ENCODE measurements at regions not wholly inside any gene's neighbourhood (a gene's known extent, or its start where the extent isn't known, plus 50 kb on each side); places are given as distances from the start of the nearest gene placed in this dataset.
A peak's percentile ranks its signal among the peaks of the same experiment; 100 is the strongest.

DNA sequence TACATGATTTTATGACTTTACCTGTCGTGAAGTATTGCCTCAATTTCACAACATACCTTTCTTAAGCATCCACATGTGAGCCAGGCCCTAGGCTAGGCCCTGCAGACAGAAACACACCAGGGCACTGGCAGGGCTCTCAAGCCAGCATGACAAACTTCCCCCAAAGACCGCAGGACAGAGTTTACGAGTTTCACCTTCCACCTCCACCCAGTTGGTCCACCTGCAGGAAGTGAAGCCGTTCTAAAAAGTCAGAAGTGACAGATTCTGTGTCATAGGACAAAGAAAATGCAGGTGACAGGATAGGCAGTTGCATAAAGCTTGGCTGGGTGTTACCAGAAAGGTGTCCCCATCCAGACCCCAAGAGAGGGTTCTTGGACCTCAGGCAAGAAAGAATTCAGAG lies 382.3 kb downstream of the PCNX1 start:
- DNase-seq, result no peak
- no peak for ATAC-seq

- DNase-seq (no peak), ATAC-seq (no peak)
Measured at GRCh38 chr14:71290301-71290700, 383.0 kb downstream of the PCNX1 start.

- peak; percentile 41 for DNase-seq
- peak; percentile 99 for ATAC-seq
Measured at GRCh38 chr14:71290960-71291466, 383.8 kb downstream of the PCNX1 start.

GRCh38 chr14:71296184-71296583 lies 388.9 kb downstream of the PCNX1 start:
- DNase-seq (no peak), ATAC-seq (peak; percentile 9)

- ATAC-seq (no peak), DNase-seq (no peak)
Measured at GRCh38 chr14:71300566-71301330, 393.5 kb downstream of the PCNX1 start.

DNA sequence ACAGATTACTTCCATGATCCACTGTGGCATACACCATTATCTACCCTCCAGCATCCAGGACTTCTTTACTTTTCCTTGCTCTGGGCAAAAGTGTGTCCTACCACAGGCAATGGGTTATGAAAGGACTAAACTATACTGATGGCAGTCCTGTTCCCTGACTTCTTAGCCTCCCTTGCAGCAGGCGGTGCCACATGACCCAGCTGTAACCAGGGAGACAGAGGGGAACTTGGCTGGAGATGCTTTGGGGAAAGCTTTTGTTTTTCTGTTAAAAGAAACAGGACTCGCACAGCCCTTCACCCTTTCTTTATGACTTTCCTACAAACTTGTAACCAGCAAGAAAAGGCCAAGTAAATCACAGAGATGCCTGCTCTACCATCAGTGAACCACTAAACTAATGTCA lies 394.4 kb downstream of the PCNX1 start:
- ATAC-seq, result no peak
- DNase-seq, result no peak

DNA sequence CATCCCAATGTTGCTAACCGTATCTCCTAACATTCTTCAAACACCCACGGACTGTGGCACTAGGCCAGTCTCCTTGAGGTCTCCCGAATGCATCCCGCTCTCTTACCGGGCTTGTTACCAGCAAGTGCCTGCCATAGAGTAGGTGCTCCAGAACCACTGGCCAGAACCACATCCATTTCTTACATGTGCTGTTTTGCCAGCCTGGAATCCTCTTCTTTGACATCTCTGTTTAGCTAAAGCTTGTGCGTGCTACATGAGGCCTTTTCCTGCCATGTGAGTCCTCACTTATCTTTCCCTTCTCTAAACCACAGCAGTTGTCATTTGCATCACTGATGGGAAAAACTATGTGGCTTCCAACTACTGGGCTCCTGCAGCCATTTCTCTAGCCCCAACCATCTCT lies 397.4 kb downstream of the PCNX1 start:
- no peak for ATAC-seq

GRCh38 chr14:71308671-71309070 lies 401.4 kb downstream of the PCNX1 start:
- DNase-seq, result no peak
- ATAC-seq, result no peak

More for the DNA sequence above, 397.4 kb downstream of the PCNX1 start:
- DNase-seq, result no peak

GRCh38 chr14:71309756-71310155 lies 402.5 kb downstream of the PCNX1 start:
- DNase-seq, result no peak
- no peak for ATAC-seq

DNA sequence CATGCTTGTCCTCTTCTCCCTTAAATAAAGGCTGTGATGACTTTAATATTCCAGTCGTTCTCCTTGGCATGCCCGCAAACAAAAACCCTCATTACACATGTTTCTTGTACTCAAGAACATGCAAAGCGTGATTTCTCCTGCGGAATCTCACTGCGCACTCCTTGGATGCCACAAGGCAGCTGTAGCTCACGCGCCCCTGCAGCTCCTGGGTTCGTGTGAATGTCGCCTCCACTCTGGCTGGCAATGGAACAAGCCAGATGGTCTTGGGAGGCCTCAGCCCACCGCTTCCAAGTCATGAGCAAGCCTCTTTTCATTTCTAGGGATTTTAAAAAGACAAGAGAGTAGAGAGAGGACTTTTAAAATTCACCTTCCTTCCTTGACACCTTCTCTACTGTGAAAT lies 403.8 kb downstream of the PCNX1 start:
- DNase-seq (no peak), ATAC-seq (no peak)

- DNase-seq (no peak), ATAC-seq (no peak)
Measured at GRCh38 chr14:71314717-71315116, 407.5 kb downstream of the PCNX1 start.

DNA sequence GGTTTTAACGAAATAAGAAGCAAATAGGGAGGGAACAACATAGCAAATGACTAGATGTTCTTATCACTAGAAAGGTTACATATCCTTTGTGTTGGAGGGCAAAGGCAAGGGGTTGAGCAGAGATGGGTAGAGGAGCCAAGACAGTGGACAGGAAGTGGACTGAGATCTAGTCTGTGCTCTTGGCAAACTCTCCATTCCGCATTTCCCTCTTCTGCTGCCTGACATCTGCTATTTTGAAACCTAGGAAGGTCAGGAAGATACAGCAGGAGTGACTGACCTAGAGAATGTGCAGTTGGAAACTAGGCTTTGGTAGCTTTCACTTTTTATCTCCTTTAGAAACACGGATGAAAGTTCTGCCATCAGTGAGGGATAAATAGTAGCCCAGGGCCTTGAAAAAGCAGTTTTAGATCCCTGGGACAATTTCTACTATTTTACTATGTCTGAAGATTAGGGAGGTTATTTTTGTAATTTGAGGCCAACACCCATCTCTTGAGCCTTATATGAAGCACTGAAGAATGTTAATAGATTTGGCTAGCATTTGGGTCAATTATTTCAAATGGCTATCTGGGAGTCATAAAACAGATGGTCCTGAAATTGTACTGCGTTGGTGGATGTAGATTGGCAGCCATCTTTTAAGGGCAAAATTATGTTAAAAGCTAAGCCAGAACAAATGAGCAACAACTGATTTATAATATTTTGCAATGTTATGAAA lies 410.3 kb downstream of the PCNX1 start:
- DNase-seq, result no peak
- no peak for ATAC-seq

DNA sequence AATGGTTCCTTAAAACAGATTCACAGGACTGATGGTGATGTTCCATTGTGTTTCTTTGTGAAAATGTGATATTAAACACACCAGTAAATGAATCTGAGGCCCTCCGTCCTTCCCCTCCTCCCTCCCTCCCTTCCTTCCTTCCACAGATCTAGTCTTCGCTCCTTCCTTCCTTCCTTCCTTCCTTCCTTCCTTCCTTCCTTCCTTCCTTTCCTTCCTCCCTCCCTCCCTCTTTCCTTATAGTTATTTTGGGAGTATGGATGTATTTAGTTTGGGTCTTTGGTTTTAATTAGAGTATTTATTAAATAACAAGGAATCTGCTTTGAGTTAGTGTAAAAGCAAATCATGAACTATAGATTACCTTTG lies 410.8 kb downstream of the PCNX1 start:
- ATAC-seq, result no peak
- no peak for DNase-seq

DNA sequence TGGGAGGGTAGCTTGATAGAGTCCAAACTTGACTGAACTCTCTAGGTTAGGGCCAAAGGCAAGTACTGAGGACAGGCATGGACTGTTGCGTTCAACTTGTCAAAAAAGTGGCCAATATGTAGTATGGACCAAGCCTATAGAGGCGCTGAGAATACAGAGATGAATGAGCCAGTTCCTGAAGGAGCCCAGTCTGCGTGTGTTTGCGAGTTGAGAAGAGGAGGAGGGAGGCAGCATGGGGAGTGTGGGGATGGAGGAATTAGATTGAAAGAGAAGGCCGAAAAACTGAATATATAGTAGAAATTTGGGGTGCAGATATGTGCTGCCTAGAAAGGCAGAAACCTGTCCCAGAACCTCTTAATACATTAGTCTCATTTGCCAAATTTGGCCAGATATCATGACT lies 412.4 kb downstream of the PCNX1 start:
- DNase-seq, result no peak
- ATAC-seq, result no peak

- DNase-seq, result peak; percentile 98
- ATAC-seq, result peak; percentile 87
Measured at GRCh38 chr14:71320107-71320733, 413.0 kb downstream of the PCNX1 start, which contains the start of gene SIPA1L1. Gene SIPA1L1 (plus strand): TSS chr14:71320476.

- ATAC-seq, result peak; percentile 25
- peak; percentile 71 for DNase-seq
Measured at GRCh38 chr14:71320734-71321573, 413.7 kb downstream of the PCNX1 start.

- no peak for DNase-seq
- no peak for ATAC-seq
Measured at GRCh38 chr14:71321574-71322315, 414.5 kb downstream of the PCNX1 start.

DNA sequence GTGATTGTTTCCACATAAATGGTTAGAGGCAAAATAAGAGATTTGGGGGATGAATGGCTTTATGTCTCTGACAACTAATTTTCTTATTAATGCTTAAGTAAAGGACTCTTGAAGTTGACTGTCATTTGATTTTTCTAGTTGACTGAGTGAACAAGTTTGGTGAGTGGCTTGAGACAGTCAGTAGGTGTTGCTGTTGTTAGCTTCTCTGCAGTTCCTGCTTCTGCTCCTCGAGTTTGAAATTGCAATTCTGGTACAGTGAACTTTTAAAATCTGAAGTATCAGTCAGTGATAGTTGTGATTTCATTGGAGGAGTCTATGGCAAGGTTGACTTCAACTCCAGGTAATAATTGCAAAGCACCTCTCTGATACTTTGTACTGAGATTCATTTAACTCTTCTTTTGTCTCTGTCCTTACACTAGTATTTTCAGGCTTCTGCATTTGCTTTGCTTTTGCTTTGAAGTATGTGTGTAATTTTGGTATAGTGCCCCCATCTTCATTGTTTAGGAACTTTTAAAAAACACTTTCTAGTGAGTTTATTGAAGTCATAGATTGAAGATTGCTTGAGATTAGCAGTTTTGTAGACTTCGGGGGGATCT lies 415.5 kb downstream of the PCNX1 start:
- DNase-seq, result no peak
- no peak for ATAC-seq

GRCh38 chr14:71324767-71325272 lies 417.6 kb downstream of the PCNX1 start:
- ATAC-seq (peak; percentile 29), DNase-seq (peak; percentile 56)

- no peak for ATAC-seq
Measured at GRCh38 chr14:71327691-71328090, 420.4 kb downstream of the PCNX1 start.

DNA sequence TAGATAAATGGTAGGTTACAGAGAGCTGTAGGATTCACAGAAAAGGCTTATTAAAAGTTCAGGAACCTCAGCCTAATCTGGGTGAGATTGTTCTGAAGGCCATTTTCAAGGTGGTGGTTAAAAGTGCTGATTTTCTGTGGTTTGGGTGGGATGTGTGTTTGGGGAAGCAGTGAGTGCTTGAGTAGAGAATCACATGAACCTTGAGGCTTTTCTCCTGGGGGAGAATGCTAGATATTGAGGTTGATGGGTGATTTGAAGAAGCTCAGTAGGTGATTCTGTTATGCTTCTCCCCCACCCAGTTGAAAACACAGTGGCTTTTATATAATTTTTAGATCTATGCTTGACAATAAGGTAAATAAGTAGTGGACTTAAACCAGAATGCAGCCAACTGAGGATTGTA lies 420.9 kb downstream of the PCNX1 start:
- DNase-seq (no peak), ATAC-seq (peak; percentile 32)

More at GRCh38 chr14:71327691-71328090, 420.4 kb downstream of the PCNX1 start:
- DNase-seq, result no peak

All from stimulated activated naive CD8-positive, alpha-beta T cell treated with anti-CD3 and anti-CD28 coated beads, Interleukin-15, Interleukin-2, amounts not matched to agents 100 U/mL and 50 U/mL, for 24 hours (primary cell).